ENCODE measurements at regions not wholly inside any gene's neighbourhood (a gene's known extent, or its start where the extent isn't known, plus 50 kb on each side); places are given as distances from the start of the nearest gene placed in this dataset.
"Not testable (repeated sequence)": the region's sequence is repeated elsewhere in the genome, so short reads cannot be mapped to it uniquely, and the experiment has no call there.

DNA sequence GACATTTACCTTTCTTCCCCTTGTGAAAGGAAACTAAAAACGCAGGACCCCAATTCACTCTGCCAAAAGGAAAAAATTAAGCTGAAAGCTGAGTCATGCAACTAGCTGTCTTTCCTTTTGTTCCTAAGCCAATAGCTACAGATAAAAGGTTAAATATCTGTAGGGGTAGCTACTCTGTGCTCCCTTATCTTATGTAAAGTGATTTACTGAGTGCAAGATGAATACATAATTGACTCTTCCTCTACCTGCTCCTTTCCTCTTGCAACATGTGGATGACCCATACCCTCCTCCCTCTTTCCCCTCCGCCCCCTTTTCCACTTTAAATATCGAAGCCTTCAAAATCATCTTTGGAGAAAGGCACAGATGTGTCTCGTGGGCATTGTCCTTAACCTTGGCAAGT is 68.0 kb upstream of the ZNF157 start:
- no peak for DNase-seq

GRCh38 chrX:47306471-47307023 is 63.8 kb upstream of the ZNF157 start:
- not testable (repeated sequence) for DNase-seq

GRCh38 chrX:47311932-47312774 is 58.2 kb upstream of the ZNF157 start:
- peak; percentile 0 for DNase-seq

GRCh38 chrX:47313056-47313455 is 57.3 kb upstream of the ZNF157 start:
- no peak for DNase-seq

GRCh38 chrX:47316276-47317025 is 53.9 kb upstream of the ZNF157 start:
- DNase-seq, result no peak

Data from effector CD8-positive, alpha-beta T cell (primary cell).